SK-N-MC (cell line): ENCODE measurements at regions not wholly inside any gene's neighbourhood (a gene's known extent, or its start where the extent isn't known, plus 50 kb on each side); places are given as distances from the start of the nearest gene placed in this dataset.

Experiments used
- EZH2 ChIP-seq: fragments of 200-600 bp; sonication (generic); IDR thresholded peaks from one replicate; pipeline ENCODE4 v1.6.1; 2017; ENCODE audit warnings: antibody characterized with exemption
- FOXP2 ChIP-seq: optimal IDR thresholded peaks from 2 replicates; pipeline ENCODE3; 2011; ENCODE audit warnings: mild to moderate bottlenecking, moderate library complexity; ENCODE audit not compliant: insufficient read depth; ENCODE audit errors: extremely low read length, control extremely low read depth
- POLR2AphosphoS5 ChIP-seq: IDR thresholded peaks from 2 replicates; pipeline ENCODE4 v1.6.1; 2012; ENCODE audit warnings: mild to moderate bottlenecking, low read depth, low read length, borderline replicate concordance

DNA sequence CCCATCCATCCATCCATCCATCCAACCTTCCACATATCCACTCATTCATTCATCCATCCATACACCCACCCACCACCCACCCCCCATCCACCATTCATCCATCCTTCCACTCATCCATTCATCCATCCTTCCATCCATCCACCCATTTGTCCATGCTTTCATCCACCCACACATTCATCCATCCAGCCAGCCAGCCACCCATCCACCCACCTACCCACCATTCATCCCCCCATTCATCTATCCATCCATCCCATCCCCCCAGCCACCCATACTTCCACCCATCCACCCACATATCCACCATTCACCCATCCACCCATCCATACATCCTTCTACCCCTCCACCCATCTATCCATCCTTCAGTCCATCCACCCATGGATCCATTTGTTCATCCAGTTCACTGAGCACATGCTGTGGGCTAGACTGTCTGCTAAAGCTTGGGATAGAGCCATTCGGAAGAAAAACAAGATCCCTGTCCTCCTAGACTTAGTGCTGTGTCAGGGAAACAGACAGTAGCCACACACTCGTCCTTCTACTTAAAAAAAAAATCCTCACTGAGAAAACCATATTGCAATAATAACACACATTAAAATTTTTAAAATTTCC lies 377.5 kb downstream of the ADGRD1 start:
- no peak for TF ChIP-seq POLR2AphosphoS5
- no peak for TF ChIP-seq EZH2
- TF ChIP-seq FOXP2 = no peak
